Retinal pigment epithelial cell (primary cell): ENCODE measurements at regions not wholly inside any gene's neighbourhood (a gene's known extent, or its start where the extent isn't known, plus 50 kb on each side); places are given as distances from the start of the nearest gene placed in this dataset.
A peak's percentile ranks its signal among the peaks of the same experiment; 100 is the strongest.

Experiments used
- DNase-seq: peaks from one replicate; pipeline ENCODE4 v3.0.0-alpha.2; 2010; ENCODE audit warnings: low read depth
- H3K4me3 ChIP-seq: 2 replicates; pipeline ENCODE4 v1.5.1; 2011; ENCODE audit warnings: mild to moderate bottlenecking, low read length, control low read depth, moderate library complexity
- CTCF ChIP-seq: conservative IDR thresholded peaks from 2 replicates; pipeline ENCODE4 v1.5.1; 2011; ENCODE audit warnings: low read depth, low read length, control low read depth, inconsistent platforms

DNA sequence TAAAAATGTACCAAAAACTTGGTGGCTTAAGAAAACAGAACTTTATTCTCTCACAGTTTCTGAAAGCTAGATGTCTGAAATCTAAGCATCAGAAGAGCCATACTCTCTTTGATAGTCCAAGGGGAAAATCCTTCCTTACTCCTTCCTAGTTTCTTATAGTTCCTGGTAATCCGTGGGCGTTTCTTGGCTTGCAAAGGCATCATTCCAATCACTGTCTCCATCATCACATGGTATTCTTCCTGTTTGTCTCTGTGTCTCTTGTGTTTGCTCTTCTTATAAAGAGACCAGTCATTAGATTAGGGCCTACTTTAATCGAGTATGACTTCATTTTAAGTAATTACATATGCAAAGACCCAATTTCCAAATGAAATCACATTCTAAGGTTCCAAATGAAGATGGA is 118.9 kb upstream of the FSTL5 start:
- no peak for TF ChIP-seq CTCF
- DNase-seq = no peak
- no peak overlapping the region for H3K4me3 ChIP-seq

- H3K4me3 ChIP-seq = no peak overlapping the region
- no peak for TF ChIP-seq CTCF
- DNase-seq = no peak
Observed at GRCh38 chr4:162274354-162274753, 110.6 kb upstream of the FSTL5 start.

- H3K4me3 ChIP-seq = no peak overlapping the region
- TF ChIP-seq CTCF = no peak
- no peak for DNase-seq
Observed at GRCh38 chr4:162272215-162272614, 108.4 kb upstream of the FSTL5 start.

DNA sequence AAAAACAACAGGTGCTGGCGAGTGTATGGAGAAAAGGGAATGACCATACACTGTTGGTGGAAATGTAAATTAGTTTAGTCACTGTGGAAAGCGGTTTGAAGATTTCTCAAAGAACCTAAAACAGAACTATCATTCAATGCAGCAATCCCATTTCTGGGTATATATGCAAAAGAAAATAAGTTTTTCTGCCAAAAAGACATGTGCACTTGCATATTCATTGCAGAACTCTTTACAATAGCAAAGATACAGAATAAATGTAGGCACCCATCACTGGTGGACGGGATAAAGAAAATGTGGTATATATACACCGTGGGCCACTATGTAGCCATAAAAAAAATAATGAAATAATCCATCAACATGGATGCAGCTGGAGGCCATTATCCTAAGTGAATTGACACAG is 105.1 kb upstream of the FSTL5 start:
- TF ChIP-seq CTCF = no peak
- H3K4me3 ChIP-seq = no peak overlapping the region
- DNase-seq = no peak

DNA sequence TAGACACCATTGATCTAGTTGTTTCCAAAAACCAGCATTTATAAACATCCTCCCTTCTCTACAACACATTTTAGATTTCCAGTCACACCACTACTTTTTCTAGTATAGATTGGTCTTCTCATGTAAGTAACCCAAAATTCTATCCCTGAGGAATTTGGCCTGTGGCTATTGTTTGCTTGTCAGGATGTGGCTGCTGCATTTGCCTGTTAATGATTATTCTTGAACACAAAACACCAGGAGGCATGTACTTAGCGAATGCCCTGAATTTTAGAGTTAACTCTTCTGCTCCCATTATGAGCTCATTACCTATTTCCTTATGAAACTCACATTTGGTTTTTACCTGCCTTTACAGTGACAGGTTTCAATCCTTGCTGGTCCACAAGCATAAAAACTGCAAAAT is 102.0 kb upstream of the FSTL5 start:
- H3K4me3 ChIP-seq = no peak overlapping the region
- no peak for TF ChIP-seq CTCF
- DNase-seq = no peak

- no peak for DNase-seq
- no peak overlapping the region for H3K4me3 ChIP-seq
- no peak for TF ChIP-seq CTCF
Observed at GRCh38 chr4:162245051-162245450, 81.3 kb upstream of the FSTL5 start.

DNA sequence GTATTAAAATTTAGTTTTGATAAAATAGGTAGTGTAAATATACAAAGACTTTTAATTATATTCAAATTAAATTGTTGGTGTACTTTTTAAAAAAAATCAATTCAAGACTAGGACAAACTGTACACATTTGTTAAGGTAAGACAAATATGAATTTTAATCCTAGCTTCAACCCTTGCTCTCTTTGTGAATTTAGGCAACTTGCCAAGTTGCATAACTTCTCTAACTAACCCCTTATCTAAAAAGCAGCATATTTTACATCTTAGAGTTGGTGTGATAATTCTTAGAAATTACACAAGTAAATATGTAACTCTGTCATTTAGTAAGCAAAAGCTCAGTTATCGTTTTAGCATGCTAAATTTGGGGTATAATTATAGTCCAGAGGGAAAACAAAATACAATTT is 78.1 kb upstream of the FSTL5 start:
- H3K4me3 ChIP-seq = no peak overlapping the region
- TF ChIP-seq CTCF = no peak
- DNase-seq = peak; percentile 50
